NCI-H446 (cell line): ENCODE measurements at regions not wholly inside any gene's neighbourhood (a gene's known extent, or its start where the extent isn't known, plus 50 kb on each side); places are given as distances from the start of the nearest gene placed in this dataset.

Source experiments
- DNase-seq, 2 experiments: peaks; one replicate each; lab custom pipeline; 2025; lab: John Stamatoyannopoulos, UW

DNA sequence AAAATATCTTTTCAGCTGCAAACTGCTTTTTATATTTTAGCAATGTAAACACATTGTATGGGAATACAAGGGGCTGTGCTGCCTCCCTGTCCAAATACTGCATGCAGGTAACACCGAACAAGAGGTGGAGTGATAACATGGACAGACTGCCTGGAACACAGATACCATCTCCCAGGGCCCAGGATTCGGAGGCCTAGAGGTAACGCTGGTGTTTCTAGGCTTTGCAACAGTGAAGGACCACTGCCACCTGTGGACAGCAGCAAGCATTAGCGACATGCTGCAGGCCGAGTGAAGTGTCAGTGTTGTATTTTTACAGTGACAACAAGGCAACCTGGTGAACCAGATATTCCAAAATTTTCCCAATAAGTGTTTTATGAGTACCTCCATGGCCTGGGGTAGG, 379.1 kb downstream of the DMRT2 start:
- DNase-seq = peak in 1 of 2 experiments; percentile 32

- no peak for DNase-seq
These were observed 381.3 kb downstream of the DMRT2 start for GRCh38 chr9:1431461-1431860.

DNA sequence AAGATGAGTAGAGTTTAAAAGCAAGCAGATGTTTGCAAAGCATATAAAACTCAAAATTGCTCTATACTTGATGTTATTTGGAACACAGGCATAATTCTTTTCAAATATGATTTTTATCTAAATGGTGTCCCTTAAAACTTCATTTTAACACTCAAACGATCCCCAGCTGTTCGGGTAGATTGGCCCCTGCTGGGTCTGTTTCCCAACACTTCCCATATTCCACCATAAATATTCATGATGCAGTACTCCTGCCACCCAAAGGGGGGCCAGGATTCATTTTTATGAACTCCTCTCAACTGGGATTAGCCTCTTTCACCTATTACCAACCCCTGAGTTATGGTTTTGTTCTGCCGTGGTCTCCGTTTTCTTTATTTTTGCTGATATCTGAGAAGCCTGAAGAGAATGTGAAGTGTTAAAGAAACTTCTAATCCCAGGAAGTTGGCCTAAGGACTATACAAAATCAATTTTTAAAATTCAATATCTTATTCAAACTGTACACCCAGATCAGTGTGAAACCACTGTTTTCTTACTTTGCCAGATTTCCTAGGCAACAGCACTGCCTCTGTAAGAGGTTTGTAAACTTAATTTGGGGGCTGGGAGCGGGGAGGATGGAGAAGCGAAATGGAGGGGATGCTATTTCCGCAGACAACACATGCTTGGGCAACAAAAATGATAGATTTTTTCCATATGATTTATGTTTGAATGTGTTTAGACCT, 384.1 kb downstream of the DMRT2 start:
- DNase-seq = no peak

DNA sequence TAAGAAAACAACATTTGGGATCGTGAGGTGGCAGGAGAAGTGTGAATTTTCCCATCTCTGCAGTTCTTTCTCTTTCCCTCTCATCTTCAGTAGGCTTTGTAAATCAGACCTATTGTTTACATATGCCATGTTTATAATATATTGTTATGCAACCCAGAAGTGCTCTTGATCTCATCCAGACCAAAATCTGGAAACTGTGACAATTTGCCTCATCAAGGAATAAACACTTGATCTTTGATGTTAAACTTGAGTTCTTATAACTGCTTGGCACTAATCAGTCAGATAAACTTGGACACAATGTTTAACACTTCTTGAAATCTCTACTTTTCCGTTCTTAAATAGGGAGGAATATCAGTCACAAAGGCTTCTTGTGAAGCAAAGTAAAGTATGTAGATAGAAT, 384.7 kb downstream of the DMRT2 start:
- no peak for DNase-seq

GRCh38 chr9:1440256-1440655, 390.1 kb downstream of the DMRT2 start:
- DNase-seq = peak in 1 of 2 experiments; percentile 22

- no peak for DNase-seq
These were observed 391.9 kb downstream of the DMRT2 start for GRCh38 chr9:1442105-1442504.

DNA sequence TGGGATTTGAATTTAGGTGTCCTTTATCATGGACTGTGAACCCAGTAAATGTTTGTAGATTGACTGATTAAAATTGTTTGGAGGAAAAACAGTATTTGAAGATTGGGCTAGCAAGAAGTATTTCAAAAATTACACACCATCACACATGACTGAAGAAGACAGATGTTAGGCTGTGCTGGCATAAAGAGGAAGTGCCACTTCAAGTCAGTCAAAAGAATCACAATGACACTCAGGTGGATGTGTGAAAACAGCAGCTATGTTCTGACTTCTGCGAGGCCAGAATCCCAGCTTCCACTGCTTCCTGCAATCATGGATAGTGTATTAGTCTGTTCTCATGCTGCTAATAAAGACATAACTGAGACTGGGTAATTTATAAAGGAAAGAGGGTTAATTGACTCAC, 393.3 kb downstream of the DMRT2 start:
- DNase-seq = no peak

GRCh38 chr9:1446671-1447070, 396.5 kb downstream of the DMRT2 start:
- no peak for DNase-seq

- DNase-seq = no peak
These were observed 403.5 kb downstream of the DMRT2 start for GRCh38 chr9:1453636-1454035.

DNA sequence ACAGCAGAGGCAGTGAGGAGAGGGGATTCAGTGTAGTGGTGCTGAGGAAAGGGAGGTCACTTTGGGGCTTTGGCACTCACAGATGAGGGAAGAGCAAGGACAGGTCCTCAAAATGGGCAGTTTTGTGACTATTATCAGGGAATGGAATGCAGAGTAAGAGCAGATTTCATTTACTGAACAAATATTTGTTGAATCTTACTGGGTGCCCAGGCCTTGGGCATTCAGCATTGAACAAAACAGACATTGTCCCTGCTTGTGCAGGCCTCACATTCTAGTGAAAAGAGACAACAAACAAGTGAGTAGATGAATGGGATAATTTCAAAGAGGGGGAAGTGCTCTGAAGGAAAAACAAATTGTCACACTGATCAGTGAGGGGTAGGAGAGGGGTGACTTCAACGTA, 404.1 kb downstream of the DMRT2 start:
- no peak for DNase-seq

GRCh38 chr9:1454616-1455347, 404.6 kb downstream of the DMRT2 start:
- peak in 1 of 2 experiments; percentile 23 for DNase-seq

DNA sequence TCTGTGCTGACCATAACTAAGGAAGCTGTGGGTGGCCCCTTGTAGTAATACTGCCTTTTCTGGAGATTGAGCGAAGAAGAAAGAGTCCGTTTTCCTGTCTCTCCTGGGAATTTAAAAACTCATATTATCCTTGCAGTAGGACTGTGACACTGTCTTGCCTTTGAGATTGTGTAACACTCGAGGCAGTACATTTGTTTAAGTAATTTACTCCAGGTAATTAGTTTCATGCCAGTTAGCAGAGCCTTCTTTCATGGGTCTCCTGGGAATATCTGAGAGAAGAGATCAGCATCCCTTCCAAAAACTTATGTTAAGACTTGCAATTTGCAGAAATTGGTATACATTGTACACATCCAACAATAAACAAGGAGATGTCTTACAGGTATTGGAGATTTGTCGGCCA, 405.6 kb downstream of the DMRT2 start:
- peak in 1 of 2 experiments; percentile 12 for DNase-seq

GRCh38 chr9:1456301-1457024, 406.3 kb downstream of the DMRT2 start:
- DNase-seq = peak in 1 of 2 experiments; percentile 28

DNA sequence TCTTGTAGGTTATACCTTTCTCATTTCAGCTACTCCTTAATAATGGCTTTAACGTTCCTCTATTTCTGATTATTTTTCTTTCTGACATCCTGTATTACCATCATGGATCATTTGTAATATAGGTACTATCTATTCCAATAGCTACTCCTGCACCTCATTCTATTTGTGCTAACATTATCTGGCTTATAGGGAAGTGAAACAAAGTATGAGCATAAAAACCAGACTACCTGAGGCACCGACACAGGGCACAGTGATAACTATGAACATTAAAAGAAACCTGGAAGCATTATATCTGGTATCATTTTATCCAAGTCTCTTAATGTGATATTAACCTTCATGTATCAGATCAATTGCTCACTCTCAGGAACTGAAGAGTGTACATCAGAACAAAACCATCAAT, 407.3 kb downstream of the DMRT2 start:
- no peak for DNase-seq

GRCh38 chr9:1458503-1458902, 408.3 kb downstream of the DMRT2 start:
- DNase-seq = peak; percentile 59 to 85

- peak in 1 of 2 experiments; percentile 31 for DNase-seq
These were observed 410.1 kb downstream of the DMRT2 start for GRCh38 chr9:1460143-1460769.

- no peak for DNase-seq
These were observed 411.7 kb downstream of the DMRT2 start for GRCh38 chr9:1461812-1462211.

- peak in 1 of 2 experiments; percentile 31 for DNase-seq
These were observed 412.6 kb downstream of the DMRT2 start for GRCh38 chr9:1462626-1463308.

- no peak for DNase-seq
These were observed 419.8 kb downstream of the DMRT2 start for GRCh38 chr9:1469996-1470395.

DNA sequence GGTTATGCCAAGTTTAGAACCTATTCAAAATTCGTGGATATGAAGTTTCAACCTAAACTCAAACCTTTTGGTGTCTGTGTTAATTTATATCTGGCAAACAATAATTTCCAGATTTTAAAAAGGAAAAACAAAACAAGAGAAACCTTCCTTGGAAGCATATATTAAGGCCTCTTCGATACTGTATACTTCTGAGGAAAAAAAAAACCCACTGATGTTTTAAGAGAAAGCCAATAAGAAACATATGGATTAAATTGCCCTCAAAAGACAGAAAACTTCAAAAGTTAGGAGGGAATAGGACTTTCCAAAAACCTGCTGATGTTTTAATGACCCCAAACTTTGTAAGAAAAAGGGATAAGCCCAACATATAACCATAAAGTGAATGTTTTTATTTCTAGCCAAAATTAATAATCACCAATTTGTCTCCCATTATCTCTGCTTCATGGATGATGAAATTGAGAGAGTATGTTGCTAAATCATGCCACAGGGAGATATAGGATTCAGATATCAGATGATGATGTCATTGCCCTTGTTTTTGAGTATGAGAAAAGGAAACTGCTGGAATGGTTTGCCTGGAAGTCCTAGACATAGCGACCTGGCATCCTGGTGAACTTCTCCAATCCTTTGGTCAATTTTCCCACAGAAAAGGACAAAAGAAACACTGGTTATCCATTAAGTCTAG, 423.9 kb downstream of the DMRT2 start:
- DNase-seq = no peak

GRCh38 chr9:1474671-1475070, 424.5 kb downstream of the DMRT2 start:
- DNase-seq = no peak
